ENCODE measurements at regions not wholly inside any gene's neighbourhood (a gene's known extent, or its start where the extent isn't known, plus 50 kb on each side); places are given as distances from the start of the nearest gene placed in this dataset.

DNA sequence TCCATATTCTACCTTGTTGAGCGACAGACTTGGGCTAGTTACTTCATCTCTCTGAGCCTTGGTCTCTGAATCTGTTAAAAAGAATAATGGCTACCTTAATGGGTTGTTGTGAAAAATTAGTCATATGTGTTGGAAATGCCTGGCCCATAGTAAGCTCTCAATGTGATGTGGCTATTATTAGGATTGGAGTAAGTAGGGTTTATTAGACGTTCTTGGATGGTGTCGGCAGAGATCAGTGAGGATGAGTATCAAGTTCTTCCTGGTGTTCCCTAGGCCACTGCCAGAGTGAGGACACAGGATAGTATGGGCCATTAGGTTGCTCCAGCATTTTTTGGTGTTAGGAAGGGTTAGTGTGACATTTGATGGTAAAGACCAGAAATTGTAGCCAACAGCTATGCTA lies 121.1 kb upstream of the DUSP10 start:
- TF ChIP-seq, protein P1, sequence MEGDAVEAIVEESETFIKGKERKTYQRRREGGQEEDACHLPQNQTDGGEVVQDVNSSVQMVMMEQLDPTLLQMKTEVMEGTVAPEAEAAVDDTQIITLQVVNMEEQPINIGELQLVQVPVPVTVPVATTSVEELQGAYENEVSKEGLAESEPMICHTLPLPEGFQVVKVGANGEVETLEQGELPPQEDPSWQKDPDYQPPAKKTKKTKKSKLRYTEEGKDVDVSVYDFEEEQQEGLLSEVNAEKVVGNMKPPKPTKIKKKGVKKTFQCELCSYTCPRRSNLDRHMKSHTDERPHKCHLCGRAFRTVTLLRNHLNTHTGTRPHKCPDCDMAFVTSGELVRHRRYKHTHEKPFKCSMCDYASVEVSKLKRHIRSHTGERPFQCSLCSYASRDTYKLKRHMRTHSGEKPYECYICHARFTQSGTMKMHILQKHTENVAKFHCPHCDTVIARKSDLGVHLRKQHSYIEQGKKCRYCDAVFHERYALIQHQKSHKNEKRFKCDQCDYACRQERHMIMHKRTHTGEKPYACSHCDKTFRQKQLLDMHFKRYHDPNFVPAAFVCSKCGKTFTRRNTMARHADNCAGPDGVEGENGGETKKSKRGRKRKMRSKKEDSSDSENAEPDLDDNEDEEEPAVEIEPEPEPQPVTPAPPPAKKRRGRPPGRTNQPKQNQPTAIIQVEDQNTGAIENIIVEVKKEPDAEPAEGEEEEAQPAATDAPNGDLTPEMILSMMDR (IDR thresholded peaks at IDR 0.05), result no peak
- TF ChIP-seq EP300 (IDR thresholded peaks at IDR 0.05), result no peak
- TF ChIP-seq POLR2A (IDR thresholded peaks at IDR 0.05), result no peak
- TF ChIP-seq POLR2AphosphoS5 (IDR thresholded peaks at IDR 0.05), result no peak

Measured in stomach (tissue), 4 donors.